ENCODE measurements at regions not wholly inside any gene's neighbourhood (a gene's known extent, or its start where the extent isn't known, plus 50 kb on each side); places are given as distances from the start of the nearest gene placed in this dataset.

- Mint-ChIP-seq H3K4me3 (no peak overlapping the region), H3K27ac (no peak overlapping the region), H3K4me1 (no peaks in the 10 kb centered on the region), H3K9me3 (ENCODE audit: insufficient read depth) (no peaks in the 10 kb centered on the region), H3K27me3 (peaks cover 11% of the 10 kb centered on the region)
- 82% methylated on average over 3 of the region's 8 CpGs for WGBS (ENCODE audit: insufficient coverage)
- ChIA-PET CTCF (no interaction called here), POLR2A (no interaction called here)
- no peaks in the 10 kb centered on the region for H3K9me3 ChIP-seq (ENCODE audit: control extremely low read depth in 1 of 3, control insufficient read depth in 2 of 3, insufficient read depth in 1 of 3, low read length in 2 of 3)
- ATAC-seq (ENCODE audit: low read depth) (no peak), DNase-seq (no peak)
- H3K36me3 ChIP-seq (replicated peaks in 1 of 2; ENCODE audit: control extremely low read depth in 1 of 2, control insufficient read depth in 1 of 2, extremely low read depth in 1 of 2, insufficient read depth in 2 of 2, low read length in 1 of 2), result no peaks in the 10 kb centered on the region
- H3K27me3 ChIP-seq (replicated peaks in 1 of 4; ENCODE audit: control extremely low read depth in 1 of 4, control insufficient read depth in 3 of 4, insufficient read depth in 4 of 4, low read length in 3 of 4), result no peaks in the 10 kb centered on the region
- no peak overlapping the region for H2AFZ ChIP-seq (ENCODE audit: insufficient read depth, low read depth, low read length, poor library complexity, severe bottlenecking)
- no peak overlapping the region for H3K4me2 ChIP-seq (replicated peaks; ENCODE audit: low read depth, low read length, poor library complexity, severe bottlenecking)
- no peak overlapping the region for H3K9ac ChIP-seq (ENCODE audit: low read length)
- H3K79me2 ChIP-seq (ENCODE audit: control insufficient read depth, insufficient read depth, low read length), result no peaks in the 10 kb centered on the region
- intact Hi-C loops (cut with micrococcal nuclease), result no loop called here
- no peaks in the 10 kb centered on the region for H4K20me1 ChIP-seq (ENCODE audit: control insufficient read depth, insufficient read depth, low read length, poor library complexity, severe bottlenecking)
- no peaks in the 10 kb centered on the region for H3K4me1 ChIP-seq (ENCODE audit: control insufficient read depth in 2 of 2, insufficient read depth in 2 of 2, low read length in 2 of 2)
- H3K27ac ChIP-seq (ENCODE audit: low read length in 2 of 2), result no peak overlapping the region
- TF ChIP-seq CTCF (IDR thresholded peaks at IDR 0.05) (no peak), EZH2 (IDR thresholded peaks at IDR 0.05; ENCODE audit: borderline replicate concordance, insufficient read depth, low read depth, low read length, poor library complexity, severe bottlenecking) (no peak)
- H3K4me3 ChIP-seq (ENCODE audit: control extremely low read depth in 1 of 5, extremely low read depth in 1 of 5, insufficient read depth in 1 of 5, low read depth in 2 of 5, low read length in 4 of 5), result no peak overlapping the region
Observed at GRCh38 chr3:97417-98258, 98.9 kb upstream of the CHL1 start.

- no peaks in the 10 kb centered on the region for H3K9me3 ChIP-seq (ENCODE audit: control extremely low read depth in 1 of 3, control insufficient read depth in 2 of 3, insufficient read depth in 1 of 3, low read length in 2 of 3)
- Mint-ChIP-seq H3K4me3 (no peak overlapping the region), H3K9me3 (ENCODE audit: insufficient read depth) (no peaks in the 10 kb centered on the region), H3K4me1 (no peaks in the 10 kb centered on the region), H3K27ac (no peak overlapping the region), H3K27me3 (peaks cover 11% of the 10 kb centered on the region)
- TF ChIP-seq EZH2 (IDR thresholded peaks at IDR 0.05; ENCODE audit: borderline replicate concordance, insufficient read depth, low read depth, low read length, poor library complexity, severe bottlenecking) (no peak), CTCF (IDR thresholded peaks at IDR 0.05) (no peak)
- intact Hi-C loops (cut with micrococcal nuclease), result no loop called here
- no peak overlapping the region for H3K4me3 ChIP-seq (ENCODE audit: control extremely low read depth in 1 of 5, extremely low read depth in 1 of 5, insufficient read depth in 1 of 5, low read depth in 2 of 5, low read length in 4 of 5)
- POLR2A ChIA-PET, result no interaction called here
- 67% methylated on average over 1 of the region's 5 CpGs for WGBS (ENCODE audit: insufficient coverage)
- H3K4me2 ChIP-seq (replicated peaks; ENCODE audit: low read depth, low read length, poor library complexity, severe bottlenecking), result no peak overlapping the region
- no peak overlapping the region for H3K27ac ChIP-seq (ENCODE audit: low read length in 2 of 2)
- H3K79me2 ChIP-seq (ENCODE audit: control insufficient read depth, insufficient read depth, low read length), result no peaks in the 10 kb centered on the region
- ATAC-seq (ENCODE audit: low read depth) (no peak), DNase-seq (no peak)
- H3K9ac ChIP-seq (ENCODE audit: low read length), result no peak overlapping the region
- no peaks in the 10 kb centered on the region for H3K27me3 ChIP-seq (replicated peaks in 1 of 4; ENCODE audit: control extremely low read depth in 1 of 4, control insufficient read depth in 3 of 4, insufficient read depth in 4 of 4, low read length in 3 of 4)
- no peaks in the 10 kb centered on the region for H3K36me3 ChIP-seq (replicated peaks in 1 of 2; ENCODE audit: control extremely low read depth in 1 of 2, control insufficient read depth in 1 of 2, extremely low read depth in 1 of 2, insufficient read depth in 2 of 2, low read length in 1 of 2)
- no peaks in the 10 kb centered on the region for H4K20me1 ChIP-seq (ENCODE audit: control insufficient read depth, insufficient read depth, low read length, poor library complexity, severe bottlenecking)
- CTCF ChIA-PET, result no interaction called here
- no peak overlapping the region for H2AFZ ChIP-seq (ENCODE audit: insufficient read depth, low read depth, low read length, poor library complexity, severe bottlenecking)
- no peaks in the 10 kb centered on the region for H3K4me1 ChIP-seq (ENCODE audit: control insufficient read depth in 2 of 2, insufficient read depth in 2 of 2, low read length in 2 of 2)
Observed at GRCh38 chr3:98259-98654, 98.3 kb upstream of the CHL1 start.

Measured in B cell (primary cell).